NCI-H2029 (cell line): ENCODE measurements at regions not wholly inside any gene's neighbourhood (a gene's known extent, or its start where the extent isn't known, plus 50 kb on each side); places are given as distances from the start of the nearest gene placed in this dataset.

Experiments used
- DNase-seq: peaks from one replicate; lab custom pipeline; 2025; lab: John Stamatoyannopoulos, UW

DNA sequence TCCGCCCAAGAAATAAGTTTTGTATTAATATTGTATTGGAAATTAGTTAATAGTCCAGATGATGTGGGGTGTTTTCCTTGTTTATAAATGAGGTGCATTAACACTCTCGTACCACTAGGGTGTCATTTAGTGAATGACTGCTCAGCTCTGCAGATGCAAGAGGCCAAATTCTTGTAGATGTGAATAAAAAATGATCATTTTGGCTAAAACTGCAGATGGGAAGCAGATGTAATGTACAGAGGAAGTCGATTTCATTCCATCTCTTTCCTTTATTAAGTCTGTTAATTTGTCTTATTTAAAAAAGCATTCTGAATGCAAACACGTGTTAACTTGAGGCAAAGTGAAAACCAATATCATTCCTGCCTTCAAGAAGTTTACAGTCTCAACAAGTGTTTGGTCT, 108.1 kb downstream of the DHX15 start:
- DNase-seq: no peak

DNA sequence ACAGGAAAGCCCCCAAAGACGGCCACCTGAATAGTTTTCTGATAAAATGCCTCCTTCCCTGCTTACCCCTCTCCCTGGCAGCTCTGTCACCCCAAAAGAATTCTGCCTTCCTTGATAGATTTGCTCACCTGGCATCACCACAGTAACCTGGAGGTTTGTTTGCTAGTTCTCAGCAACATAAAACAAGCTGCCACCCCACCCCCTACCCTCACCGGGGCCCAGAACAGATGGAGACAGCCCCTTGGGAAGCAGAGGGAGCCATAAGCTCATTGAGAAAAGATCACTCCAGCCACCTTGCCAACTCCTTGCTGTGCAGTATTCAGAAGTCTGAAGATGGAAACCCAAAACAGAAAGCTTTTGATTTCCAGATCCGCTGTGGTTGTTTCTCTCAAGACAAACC, 108.6 kb downstream of the DHX15 start:
- no peak for DNase-seq

DNA sequence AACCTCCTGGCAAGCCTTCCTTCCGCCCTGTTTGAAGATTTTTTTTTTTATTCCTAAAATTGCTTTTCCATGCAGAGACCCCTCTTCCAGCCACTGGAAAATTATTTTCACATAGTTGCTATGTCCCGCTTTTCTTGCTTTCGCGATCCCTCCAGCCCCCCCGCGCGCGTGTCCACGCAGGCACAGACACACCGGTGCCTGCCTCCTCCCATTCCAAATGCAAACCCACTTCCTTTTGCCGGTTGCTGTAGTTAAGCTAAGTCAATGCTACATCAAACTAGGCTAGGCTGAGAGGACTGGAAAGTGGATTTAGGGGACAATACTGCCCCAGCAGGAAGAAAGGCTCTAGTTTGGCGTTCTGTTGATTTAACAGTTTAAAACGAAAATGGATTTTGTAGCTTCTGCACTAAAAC, 111.0 kb downstream of the DHX15 start:
- DNase-seq: no peak

DNA sequence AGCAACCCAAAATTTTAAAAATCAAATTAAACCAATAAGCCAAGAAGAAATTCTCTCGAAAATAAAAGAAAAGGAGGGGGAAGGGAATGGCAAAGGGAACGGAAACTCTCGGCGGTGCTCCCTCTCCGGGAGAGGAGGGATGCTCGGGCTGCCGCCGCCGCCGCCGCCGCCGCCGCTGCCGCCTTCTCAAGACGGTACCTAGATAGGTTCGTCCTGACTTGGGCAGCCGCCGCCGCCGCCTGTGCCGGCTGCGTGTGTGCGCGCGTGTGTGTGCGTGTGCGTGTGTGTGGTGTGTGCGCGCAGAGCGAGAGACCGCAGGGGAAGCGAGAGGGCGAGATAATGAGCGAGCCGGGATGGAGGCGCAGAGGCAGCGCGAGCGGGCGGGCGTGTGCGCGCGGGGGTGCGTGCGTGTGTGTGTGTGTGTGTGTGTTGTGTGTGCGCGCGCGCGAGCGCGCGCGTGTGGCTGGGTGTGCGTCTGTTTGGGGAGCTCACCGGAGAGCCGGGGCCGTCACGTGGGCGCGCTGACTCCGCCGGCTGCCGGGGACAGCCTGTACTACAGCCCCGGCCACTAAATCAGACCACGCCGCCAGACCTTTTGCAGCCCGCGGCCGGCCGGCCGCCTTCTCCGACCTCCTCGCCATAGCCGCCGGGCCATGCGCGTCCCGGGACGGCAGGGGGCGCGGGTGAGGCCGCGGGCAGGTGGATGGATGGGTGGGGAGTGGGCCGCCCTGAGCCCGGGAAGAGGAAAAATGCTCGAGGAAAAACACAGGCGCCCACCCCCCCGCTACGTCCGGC, 111.6 kb downstream of the DHX15 start:
- DNase-seq: peak; percentile 35

DNA sequence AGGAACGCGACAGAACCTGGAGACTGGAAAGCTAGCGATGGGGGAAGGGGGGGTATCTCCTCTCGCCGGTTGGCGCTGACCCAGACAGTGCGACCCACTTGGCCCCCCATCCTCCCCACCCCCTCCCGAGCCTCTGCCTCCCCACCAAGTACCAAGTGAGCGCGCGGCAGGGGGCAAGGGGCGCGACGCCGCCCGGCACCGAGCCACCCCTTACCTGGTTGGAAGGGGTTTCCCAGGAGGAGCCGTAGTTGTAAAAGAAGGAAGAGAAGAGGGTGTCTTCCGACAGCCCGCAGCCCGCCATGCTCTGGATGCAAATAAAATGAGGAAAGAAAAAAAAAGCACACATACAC, 112.2 kb downstream of the DHX15 start:
- no peak for DNase-seq

DNA sequence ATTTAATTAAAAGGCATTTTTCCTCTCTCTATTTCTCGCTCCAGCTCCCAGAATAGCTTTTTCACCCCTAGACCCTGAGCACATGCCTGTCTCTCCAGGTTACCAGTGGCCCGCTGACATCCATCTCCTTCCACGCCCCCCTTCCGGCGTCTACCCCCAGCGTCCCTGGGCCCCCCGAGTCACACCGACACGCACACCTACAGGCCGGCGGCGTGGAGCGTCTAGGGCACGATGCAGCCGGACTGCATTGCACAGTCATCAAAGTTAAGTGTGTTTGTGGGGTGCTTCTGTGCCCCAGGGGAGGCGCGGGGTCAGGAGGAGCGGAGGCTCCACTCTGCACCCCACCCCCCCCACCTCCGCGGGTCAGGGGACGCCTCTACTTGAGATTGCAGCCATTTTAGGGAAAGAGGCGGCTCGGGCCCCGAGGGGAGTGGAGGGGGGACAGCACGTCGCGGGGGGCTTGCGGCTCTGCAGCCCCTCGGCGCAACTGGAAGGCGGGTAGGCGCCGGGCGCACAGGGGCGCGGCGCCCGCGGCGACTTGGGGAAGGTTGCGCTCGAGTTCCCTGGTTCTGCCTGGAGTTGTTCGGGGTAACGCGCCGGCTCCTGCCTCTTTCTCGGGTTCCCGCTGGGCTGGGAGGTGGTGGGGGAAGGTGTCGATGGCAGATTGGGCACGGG, 112.7 kb downstream of the DHX15 start:
- no peak for DNase-seq

DNA sequence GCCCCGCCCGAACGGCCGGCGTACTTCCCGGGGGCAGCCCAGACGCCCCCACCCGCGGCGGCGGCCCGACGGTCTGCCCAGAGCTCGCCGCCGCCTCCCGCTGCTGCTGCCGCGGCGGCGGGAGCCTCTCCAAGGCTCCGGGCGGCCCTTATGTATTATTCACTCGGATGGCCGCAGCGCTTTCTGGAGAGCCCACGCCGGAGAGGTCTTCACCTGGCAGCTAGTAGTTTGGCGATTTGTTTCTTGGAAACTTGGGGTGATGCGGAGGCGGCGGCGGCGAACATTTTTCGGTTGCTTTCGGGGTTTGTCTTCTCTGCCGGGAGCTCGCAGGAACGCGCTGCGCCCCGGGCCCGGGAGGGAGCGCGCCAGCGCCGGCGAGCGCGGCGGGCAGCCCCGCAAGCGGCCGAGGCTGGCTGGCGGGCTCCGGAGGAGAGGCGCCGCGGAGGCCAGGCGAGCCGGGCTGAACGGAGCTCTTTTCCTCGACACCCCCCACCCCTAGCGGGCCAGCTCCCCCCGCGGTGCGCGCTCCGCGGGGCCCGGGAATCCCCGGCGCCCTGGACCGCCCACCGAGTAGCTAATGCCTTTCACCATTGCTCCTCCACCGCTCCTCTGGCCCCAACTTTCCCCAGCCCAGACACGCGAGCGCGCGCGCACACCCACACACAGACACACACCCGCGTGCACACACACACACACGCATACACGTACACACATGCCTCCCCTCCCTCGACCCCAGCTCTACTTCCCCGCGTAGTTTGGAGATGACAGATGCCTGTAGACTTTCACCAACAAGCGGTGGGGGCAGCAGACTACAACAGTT, 113.5 kb downstream of the DHX15 start:
- DNase-seq: no peak

DNA sequence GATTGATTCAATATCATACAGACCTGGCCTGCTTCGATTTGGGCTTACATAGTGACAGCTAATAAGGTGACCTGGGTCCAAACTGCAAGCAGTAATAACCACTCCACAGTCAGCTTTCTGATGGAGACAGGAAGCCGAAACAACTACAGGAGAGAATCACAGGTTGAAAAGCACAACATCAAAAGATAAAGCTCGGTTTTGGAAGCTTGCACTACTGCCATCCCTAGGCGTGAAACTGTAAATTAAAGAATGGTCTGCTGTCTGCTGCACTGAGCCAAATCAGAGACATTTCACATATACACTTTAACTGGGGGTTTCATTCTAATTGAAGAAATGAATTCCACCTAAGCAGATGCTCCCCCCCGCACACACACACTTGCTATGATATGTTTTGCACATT, 116.3 kb downstream of the DHX15 start:
- DNase-seq: no peak

DNA sequence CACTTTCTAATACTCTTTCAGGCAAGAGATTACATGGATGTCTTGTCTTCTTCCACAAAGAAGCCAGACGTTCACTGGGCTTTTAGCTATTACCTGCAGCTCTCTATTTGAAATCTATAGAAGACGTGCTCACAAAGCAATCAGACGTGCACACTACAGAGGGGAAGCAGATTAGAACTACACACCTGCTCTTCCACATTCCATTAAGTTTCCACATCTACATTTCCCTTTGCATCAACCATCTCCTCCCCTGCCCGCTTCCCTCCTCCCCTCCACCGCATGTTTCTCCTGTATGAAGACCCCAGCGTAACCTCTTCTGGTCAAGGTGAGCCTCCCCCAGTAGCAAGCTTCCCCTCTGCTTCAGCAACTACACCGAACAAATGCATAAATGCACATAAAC, 119.8 kb downstream of the DHX15 start:
- DNase-seq: no peak

DNA sequence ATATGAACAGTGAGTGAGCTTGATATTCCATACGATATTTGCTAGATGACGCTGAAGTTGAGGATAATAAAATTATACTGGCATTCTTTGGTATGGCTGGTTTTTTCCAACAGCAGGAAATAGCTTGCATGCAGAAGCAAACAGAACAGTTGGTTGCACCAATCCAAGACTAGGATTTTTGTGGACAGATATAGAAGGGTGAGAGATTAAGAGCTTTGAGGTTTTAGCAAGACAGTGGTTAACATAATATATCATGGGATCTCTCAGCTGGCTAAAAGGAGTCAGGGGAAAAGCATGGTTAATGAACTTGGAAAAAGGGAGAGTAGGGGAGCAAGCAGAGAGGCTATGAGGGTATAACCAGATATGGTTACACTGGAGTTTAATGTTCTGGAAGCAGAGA, 127.9 kb downstream of the DHX15 start:
- no peak for DNase-seq

DNA sequence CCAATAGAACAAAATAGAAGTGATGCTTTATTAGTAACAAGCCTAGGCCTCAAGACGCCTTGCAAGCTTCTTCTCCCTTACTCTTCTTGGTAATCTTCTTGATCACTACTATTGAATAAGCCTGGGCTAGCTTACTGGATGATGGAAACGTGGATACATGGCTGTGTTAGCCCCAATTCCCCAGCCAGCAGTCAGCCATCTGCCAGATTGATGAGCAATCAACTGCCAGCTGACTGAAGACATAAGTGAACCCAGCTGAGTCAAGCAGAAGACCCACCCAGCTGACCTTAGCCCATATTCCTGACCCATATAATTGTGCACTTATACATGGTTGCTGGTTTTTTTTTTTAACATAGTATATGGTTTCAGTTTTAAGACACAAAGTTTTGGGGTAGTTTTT, 130.4 kb downstream of the DHX15 start:
- DNase-seq: no peak

DNA sequence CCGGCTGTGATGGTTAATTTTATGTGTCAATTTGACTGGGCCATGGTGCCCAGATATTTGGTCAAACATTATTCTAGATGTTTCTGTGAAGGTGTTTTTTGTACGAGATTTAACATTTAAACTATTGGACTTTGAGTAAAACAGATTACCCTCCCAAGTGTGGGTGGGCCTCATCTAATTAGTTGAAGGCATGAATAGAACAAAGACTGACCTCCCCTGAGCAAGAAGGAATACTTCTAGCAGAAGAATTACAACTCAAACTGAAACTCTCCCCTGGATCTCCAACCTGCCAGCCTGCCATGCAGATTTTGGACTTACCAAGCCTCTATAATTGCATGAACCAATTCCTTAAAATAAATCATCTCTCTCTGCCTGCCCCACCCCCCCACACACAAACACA, 132.5 kb downstream of the DHX15 start:
- DNase-seq: no peak

DNA sequence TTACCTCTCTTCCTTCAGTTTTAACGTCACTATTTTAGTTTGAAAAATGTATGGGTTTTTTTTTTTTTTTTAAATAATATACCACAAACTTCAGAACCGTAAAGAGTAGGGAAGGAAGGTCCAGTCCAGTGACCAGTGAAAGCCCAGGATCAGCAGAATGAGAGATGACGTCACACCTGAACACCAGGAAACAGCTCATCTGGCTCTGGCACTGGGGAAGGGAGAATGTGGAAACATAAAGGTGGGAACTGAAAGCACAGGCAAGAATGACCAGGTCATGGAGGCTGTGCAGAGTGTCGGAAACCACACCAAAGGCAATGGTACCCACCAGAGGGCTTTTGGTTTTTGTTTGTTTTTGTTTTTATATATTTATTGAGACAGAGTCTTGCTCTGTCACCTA, 141.2 kb downstream of the DHX15 start:
- DNase-seq: no peak

DNA sequence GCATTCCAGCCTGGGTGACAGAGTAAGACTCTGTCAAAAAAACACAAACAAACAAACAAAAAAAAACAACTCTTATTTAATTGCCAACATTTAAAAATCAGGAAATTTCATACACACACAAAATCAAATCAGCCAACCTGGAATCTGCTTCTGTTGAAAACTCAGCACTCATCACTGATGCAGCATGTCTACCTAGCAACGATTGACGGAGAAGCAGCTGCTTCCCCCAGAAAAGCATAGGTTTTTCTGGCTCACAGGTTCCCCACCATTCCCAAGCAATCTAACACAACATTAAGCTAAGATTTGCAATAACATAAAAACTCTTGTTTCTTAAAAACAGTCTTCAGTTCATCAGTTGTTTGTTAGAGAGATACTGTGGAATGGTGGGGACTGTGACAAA, 143.6 kb downstream of the DHX15 start:
- no peak for DNase-seq

DNA sequence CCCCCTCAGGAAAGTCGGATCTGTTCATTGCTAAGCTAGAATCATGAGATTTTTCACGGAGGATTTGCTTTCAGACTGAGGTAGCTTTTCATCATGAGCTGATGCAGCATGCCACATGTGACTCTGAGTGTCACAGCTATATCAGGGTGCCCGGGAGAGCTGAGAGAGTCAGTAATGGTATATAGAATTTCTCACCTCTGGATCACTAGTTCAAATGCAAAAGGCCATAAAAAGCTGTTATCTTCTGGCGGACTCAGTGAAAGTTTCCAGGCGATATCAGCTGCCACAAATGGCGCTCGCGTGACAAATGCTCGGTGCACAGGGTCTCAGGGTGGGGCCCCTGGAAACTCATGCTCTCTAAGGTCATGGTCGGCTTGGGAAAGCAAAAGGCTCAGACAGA, 150.1 kb downstream of the DHX15 start:
- DNase-seq: no peak

DNA sequence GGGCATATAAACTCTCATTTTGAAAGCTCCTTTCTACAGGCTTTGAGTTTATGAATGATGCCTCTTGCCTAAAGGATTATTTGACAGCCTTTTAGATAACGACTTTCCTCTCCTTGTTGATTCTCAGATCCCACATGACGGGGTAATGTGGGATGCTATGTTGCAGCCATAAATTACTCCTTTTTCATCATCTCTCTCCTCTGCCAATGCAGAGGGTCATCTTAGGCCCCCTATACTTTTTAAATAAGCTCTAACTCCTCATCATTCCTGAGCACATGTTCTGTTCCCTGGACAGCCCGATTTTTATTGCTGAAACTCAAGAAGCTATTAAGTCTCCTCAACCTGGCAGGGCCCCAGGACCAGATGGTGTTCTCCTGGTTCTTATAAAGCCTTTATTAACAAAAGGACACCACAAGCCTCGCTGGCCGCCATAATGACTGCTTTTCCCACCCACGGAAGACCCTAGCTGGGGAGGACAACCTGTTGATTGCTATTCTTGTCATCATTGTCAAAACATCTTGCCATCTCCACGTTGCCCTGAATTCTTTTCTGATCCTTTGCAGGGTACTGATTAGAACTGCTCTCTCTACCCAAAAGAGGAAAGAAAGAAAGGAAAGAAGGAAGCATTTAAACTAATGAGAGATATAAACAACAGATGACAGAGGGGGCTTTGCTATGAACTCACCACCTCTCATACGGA, 150.7 kb downstream of the DHX15 start:
- DNase-seq: no peak

DNA sequence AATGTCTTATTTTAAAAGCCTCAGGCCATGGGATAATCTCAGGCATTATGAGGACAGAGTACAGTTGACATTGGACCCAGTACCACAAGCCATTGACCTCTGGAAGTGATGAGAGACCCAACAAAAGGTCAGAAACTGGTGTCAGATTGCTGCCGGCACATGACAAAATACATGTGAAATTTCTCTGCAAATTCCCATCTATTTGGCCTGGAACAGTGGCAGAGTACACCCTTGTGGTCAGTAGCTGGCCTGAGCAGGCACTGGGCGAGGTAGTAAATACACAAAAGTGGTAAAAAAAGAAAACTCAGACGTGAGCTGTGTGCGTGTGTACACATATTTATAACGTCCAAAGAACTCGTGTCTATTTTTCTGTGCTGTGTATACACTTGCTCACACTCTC, 155.5 kb downstream of the DHX15 start:
- DNase-seq: no peak

DNA sequence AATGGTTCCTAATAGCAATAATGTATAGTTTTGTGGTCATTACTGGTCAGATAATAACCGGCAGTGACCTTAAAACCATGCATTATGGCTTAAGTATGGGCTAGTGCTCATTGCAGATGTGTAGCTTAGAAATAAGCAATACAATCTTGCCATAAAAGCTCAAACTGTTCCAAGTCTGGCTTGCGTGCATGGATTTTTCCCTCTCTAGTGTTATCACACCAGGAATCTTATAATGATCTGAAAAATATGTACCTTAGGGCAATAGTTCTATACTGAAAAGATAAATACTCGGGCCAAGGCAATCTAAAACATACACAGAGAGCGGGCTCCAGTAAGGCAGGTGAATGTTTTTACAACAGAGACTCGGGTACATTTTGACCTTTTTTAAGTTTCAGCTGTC, 157.8 kb downstream of the DHX15 start:
- no peak for DNase-seq

DNA sequence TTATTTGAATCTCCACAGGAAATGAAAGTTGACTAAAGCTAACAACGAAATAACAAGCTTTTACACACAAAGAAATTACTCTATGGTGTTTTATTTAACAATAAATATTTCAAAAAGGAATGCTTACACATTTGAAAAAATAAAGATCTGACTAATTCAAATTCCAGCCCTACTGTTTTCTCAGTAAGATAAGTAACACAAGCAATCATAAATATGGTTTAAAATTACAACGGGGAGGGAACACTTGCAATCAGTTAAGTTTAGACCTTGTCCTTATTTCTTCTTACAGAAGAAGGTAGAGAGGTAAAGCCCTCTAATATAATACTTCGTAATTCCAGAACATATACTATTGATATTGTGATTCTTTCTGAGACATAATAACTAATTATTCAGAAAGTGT, 158.5 kb downstream of the DHX15 start:
- DNase-seq: no peak

DNA sequence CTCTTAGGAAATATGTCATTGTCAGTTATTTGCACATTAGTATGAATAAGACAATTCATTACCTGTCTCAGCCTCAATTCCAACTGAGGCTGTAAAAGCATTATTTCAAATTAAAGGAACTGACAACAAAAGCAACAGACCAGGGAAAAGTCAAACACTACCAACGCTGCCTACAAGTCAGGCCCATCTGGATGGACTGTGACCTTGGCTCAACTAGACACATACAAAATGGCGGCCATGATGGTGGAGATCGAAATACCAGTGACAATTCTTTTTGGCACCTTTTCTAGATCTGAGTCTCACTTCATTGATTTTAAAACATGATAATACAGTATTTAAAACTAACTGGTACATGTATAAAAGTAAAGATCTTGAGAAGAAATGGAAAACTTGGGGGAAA, 160.7 kb downstream of the DHX15 start:
- DNase-seq: no peak

DNA sequence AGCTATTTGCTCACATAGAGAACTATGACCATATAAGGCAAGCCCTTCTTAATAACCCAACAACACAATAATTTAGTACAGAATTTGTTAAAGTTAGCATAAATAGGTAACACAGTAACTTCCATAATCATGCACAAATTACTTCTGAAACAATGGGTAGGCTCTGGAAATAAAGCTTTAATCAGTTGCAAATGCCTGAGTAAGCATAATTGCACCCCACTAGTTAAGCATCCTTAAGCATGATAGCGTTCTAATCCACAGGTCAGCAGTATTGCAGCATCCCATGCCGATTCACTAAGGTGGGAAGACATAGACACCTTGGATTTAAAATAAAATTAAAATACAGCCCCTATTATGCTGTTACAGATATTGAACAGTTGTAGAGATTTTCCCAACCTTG, 161.7 kb downstream of the DHX15 start:
- DNase-seq: no peak

DNA sequence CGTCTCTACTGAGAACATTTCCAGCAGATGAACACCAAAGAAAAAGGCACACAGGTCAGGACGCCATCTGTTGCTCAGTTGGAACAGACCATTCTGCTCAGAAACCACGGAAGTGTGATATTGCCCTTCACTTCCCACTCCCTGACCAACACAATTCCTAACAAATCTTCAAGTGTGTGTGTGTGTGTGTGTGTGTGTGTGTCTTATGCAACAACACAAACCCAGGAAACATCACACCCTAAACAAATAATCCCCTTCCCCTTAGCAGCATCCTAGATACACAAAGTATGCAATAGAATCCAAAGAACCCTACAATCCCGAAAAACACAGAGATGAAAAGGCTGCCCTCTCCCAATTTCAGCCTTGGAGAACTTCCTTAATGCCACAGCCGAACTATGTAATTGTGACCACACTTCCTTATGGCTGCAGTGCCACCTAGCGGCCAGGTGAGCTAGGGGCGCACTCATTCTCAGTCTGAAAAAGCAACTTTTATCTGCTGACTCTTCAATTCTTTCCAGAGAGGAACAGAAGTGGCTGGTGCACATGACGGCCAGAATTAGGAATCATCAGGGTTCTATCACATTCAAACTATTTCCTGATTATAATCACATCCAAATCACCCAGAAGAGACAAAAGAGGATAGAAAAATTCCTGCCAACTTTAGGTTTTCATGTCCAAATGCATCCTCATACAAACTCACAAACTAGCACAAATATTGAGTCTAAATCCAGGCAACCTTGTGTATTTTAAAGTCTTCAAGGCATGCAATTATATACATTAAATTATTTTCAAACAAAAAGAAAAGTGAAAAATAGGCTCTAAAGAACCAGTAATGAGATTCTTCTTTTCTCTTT, 164.9 kb downstream of the DHX15 start:
- peak; percentile 68 for DNase-seq
